ENCODE measurements at regions not wholly inside any gene's neighbourhood (a gene's known extent, or its start where the extent isn't known, plus 50 kb on each side); places are given as distances from the start of the nearest gene placed in this dataset.

DNA sequence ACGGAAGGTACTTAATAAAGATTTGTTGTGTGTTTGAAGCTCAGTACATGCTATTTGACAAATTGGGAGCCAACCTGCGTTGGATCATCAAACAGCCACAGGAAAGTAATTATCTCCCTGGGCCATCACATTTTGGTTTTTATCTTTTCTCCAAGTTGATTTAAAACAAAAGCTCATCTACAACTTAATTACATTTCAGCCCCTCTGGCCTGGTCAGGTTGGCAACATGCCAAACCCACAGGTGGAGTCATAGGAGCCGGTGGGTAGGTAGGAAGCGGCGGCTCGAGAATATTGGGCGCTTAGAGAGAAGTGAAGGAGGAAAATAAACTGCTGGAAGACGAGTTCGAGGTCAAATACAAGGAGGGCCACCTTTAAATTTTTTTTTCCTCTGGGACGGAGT is 64.9 kb upstream of the FANCC start:
- TF ChIP-seq, protein P1, sequence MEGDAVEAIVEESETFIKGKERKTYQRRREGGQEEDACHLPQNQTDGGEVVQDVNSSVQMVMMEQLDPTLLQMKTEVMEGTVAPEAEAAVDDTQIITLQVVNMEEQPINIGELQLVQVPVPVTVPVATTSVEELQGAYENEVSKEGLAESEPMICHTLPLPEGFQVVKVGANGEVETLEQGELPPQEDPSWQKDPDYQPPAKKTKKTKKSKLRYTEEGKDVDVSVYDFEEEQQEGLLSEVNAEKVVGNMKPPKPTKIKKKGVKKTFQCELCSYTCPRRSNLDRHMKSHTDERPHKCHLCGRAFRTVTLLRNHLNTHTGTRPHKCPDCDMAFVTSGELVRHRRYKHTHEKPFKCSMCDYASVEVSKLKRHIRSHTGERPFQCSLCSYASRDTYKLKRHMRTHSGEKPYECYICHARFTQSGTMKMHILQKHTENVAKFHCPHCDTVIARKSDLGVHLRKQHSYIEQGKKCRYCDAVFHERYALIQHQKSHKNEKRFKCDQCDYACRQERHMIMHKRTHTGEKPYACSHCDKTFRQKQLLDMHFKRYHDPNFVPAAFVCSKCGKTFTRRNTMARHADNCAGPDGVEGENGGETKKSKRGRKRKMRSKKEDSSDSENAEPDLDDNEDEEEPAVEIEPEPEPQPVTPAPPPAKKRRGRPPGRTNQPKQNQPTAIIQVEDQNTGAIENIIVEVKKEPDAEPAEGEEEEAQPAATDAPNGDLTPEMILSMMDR (IDR thresholded peaks at IDR 0.05): no peak
- TF ChIP-seq ZFX (IDR thresholded peaks at IDR 0.05; ENCODE audit: borderline replicate concordance): no peak
